Karpas-422 (cell line): ENCODE measurements at regions not wholly inside any gene's neighbourhood (a gene's known extent, or its start where the extent isn't known, plus 50 kb on each side); places are given as distances from the start of the nearest gene placed in this dataset.
"Not testable (repeated sequence)": the region's sequence is repeated elsewhere in the genome, so short reads cannot be mapped to it uniquely, and the experiment has no call there.

ENCODE experiments used
- DNase-seq: peaks from one replicate; pipeline ENCODE4 v3.0.0-alpha.2; 2015
- H2AFZ ChIP-seq: fragments of 200-600 bp; sonication (generic); 2 replicates; pipeline ENCODE4 v1.6.1; 2014; ENCODE audit warnings: antibody characterized with exemption, low read length, mixed read lengths
- H3K27ac ChIP-seq: fragments of 200-600 bp; sonication (generic); 2 replicates; pipeline ENCODE4 v1.5.1; 2014; ENCODE audit warnings: mild to moderate bottlenecking, low read length, moderate library complexity
- H3K27me3 ChIP-seq: fragments of 200-600 bp; sonication (generic); 2 replicates; pipeline ENCODE4 v1.6.1; 2014; ENCODE audit warnings: low read length, mixed read lengths
- H3K36me3 ChIP-seq: fragments of 200-600 bp; sonication (generic); 2 replicates; pipeline ENCODE4 v1.6.1; 2014; ENCODE audit warnings: low read length, mixed read lengths; ENCODE audit not compliant: insufficient read depth
- H3K4me1 ChIP-seq: fragments of 200-600 bp; sonication (generic); 2 replicates; pipeline ENCODE4 v1.6.1; 2014; ENCODE audit warnings: mild to moderate bottlenecking, low read length, mixed read lengths
- H3K4me2 ChIP-seq: fragments of 200-600 bp; sonication (generic); 2 replicates; pipeline ENCODE4 v1.6.1; 2014; ENCODE audit warnings: low read length, low read depth, mild to moderate bottlenecking; ENCODE audit not compliant: poor library complexity, severe bottlenecking
- H3K4me3 ChIP-seq: fragments of 200-600 bp; sonication (generic); 2 replicates; pipeline ENCODE4 v1.5.1; 2014; ENCODE audit warnings: mild to moderate bottlenecking, antibody characterized with exemption, low read length, mixed read lengths
- H3K79me2 ChIP-seq: fragments of 200-600 bp; sonication (generic); 2 replicates; pipeline ENCODE4 v1.6.1; 2014; ENCODE audit warnings: mild to moderate bottlenecking, low read length, mixed read lengths
- H3K9ac ChIP-seq: fragments of 200-600 bp; sonication (generic); 2 replicates; pipeline ENCODE4 v1.6.0; 2014; ENCODE audit warnings: low read length
- H3K9me2 ChIP-seq: fragments of 200-600 bp; sonication (generic), shearing (Covaris generic); replicated peaks from 2 replicates; pipeline ENCODE4 v1.6.0; 2014; ENCODE audit warnings: mild to moderate bottlenecking, low read length, moderate library complexity; ENCODE audit not compliant: insufficient read depth
- H3K9me3 ChIP-seq: fragments of 300-700, 200-600 bp; sonication (generic); 2 replicates; pipeline ENCODE4 v1.6.1; 2014; ENCODE audit warnings: low read length, mixed read lengths
- H4K20me1 ChIP-seq: fragments of 200-600 bp; sonication (generic); 2 replicates; pipeline ENCODE4 v1.6.1; 2014; ENCODE audit warnings: mild to moderate bottlenecking, antibody characterized with exemption, low read length, low read depth; ENCODE audit not compliant: insufficient read depth

GRCh38 chr11:90700789-90701439 lies 478.1 kb upstream of the CHORDC1 start:
- H3K36me3 ChIP-seq, result no peaks in the 10 kb centered on the region; the same call in 1 of the 2 replicates
- no peak overlapping the region for H3K27ac ChIP-seq
- H3K9me3 ChIP-seq, result peaks cover 44% of the 10 kb centered on the region
- H3K79me2 ChIP-seq, result no peaks in the 10 kb centered on the region
- H3K9me2 ChIP-seq, result no peaks in the 10 kb centered on the region
- H3K4me3 ChIP-seq, result no peak overlapping the region
- DNase-seq, result no peak
- H3K4me1 ChIP-seq, result no peaks in the 10 kb centered on the region
- no peak overlapping the region for H3K4me2 ChIP-seq
- no peak overlapping the region for H2AFZ ChIP-seq
- no peaks in the 10 kb centered on the region for H4K20me1 ChIP-seq
- no peak overlapping the region for H3K9ac ChIP-seq
- no peaks in the 10 kb centered on the region for H3K27me3 ChIP-seq

GRCh38 chr11:90699791-90700400 lies 477.0 kb upstream of the CHORDC1 start:
- no peak for DNase-seq
- Histone ChIP-seq H3K27me3 (no peaks in the 10 kb centered on the region), H3K79me2 (no peaks in the 10 kb centered on the region), H2AFZ (no peak overlapping the region), H3K9me2 (no peaks in the 10 kb centered on the region), H4K20me1 (no peaks in the 10 kb centered on the region), H3K9me3 (peaks cover 41% of the 10 kb centered on the region), H3K36me3 (no peaks in the 10 kb centered on the region; the same call in 1 of the 2 replicates), H3K9ac (no peak overlapping the region), H3K4me2 (no peak overlapping the region), H3K4me1 (no peaks in the 10 kb centered on the region), H3K4me3 (no peak overlapping the region), H3K27ac (no peak overlapping the region)

GRCh38 chr11:90698238-90698637 lies 475.4 kb upstream of the CHORDC1 start:
- no peaks in the 10 kb centered on the region for H3K4me1 ChIP-seq
- DNase-seq, result no peak
- peaks cover 43% of the 10 kb centered on the region for H3K9me3 ChIP-seq
- no peak overlapping the region for H3K27ac ChIP-seq
- no peak overlapping the region for H3K4me3 ChIP-seq
- no peak overlapping the region for H3K4me2 ChIP-seq
- no peaks in the 10 kb centered on the region for H3K79me2 ChIP-seq
- H3K27me3 ChIP-seq, result no peaks in the 10 kb centered on the region
- H4K20me1 ChIP-seq, result no peaks in the 10 kb centered on the region
- no peak overlapping the region for H3K9ac ChIP-seq
- H2AFZ ChIP-seq, result no peak overlapping the region
- H3K36me3 ChIP-seq, result no peaks in the 10 kb centered on the region
- no peaks in the 10 kb centered on the region for H3K9me2 ChIP-seq

GRCh38 chr11:90675496-90675895 lies 452.6 kb upstream of the CHORDC1 start:
- not testable (repeated sequence) for H2AFZ ChIP-seq, H3K36me3 ChIP-seq, H3K9ac ChIP-seq, H3K4me3 ChIP-seq, H3K27ac ChIP-seq, H3K27me3 ChIP-seq, H3K4me1 ChIP-seq, H4K20me1 ChIP-seq, DNase-seq, H3K4me2 ChIP-seq, H3K9me2 ChIP-seq, H3K79me2 ChIP-seq
- peaks cover 37% of the 10 kb centered on the region for H3K9me3 ChIP-seq

GRCh38 chr11:90669094-90669493 lies 446.2 kb upstream of the CHORDC1 start:
- Histone ChIP-seq H4K20me1 (no peaks in the 10 kb centered on the region), H3K4me3 (no peak overlapping the region), H3K9ac (no peak overlapping the region), H3K36me3 (no peaks in the 10 kb centered on the region), H3K4me2 (no peak overlapping the region), H3K9me2 (0 out of 2 replicates have a peak, but pooled peaks cover 4% of the 10 kb centered on the region), H3K4me1 (no peaks in the 10 kb centered on the region), H3K79me2 (no peaks in the 10 kb centered on the region), H3K27me3 (no peaks in the 10 kb centered on the region), H3K27ac (no peak overlapping the region), H3K9me3 (peaks cover 31% of the 10 kb centered on the region), H2AFZ (no peak overlapping the region)
- DNase-seq, result no peak

- Histone ChIP-seq H4K20me1 (no peaks in the 10 kb centered on the region), H3K27ac (no peak overlapping the region), H3K27me3 (no peaks in the 10 kb centered on the region), H2AFZ (no peak overlapping the region), H3K4me3 (no peak overlapping the region), H3K79me2 (no peaks in the 10 kb centered on the region), H3K36me3 (no peaks in the 10 kb centered on the region), H3K9me3 (peaks cover 26% of the 10 kb centered on the region), H3K9me2 (0 out of 2 replicates have a peak, but pooled peaks cover 5% of the 10 kb centered on the region), H3K9ac (no peak overlapping the region), H3K4me2 (no peak overlapping the region), H3K4me1 (no peaks in the 10 kb centered on the region)
- DNase-seq, result no peak
Measured at GRCh38 chr11:90668502-90668901, 445.7 kb upstream of the CHORDC1 start.

GRCh38 chr11:90661233-90661632 lies 438.4 kb upstream of the CHORDC1 start:
- no peak overlapping the region for H3K4me2 ChIP-seq
- no peak overlapping the region for H3K27ac ChIP-seq
- no peak overlapping the region for H3K4me3 ChIP-seq
- no peak for DNase-seq
- no peaks in the 10 kb centered on the region for H4K20me1 ChIP-seq
- 0 out of 2 replicates have a peak, but pooled peaks cover 4% of the 10 kb centered on the region for H3K9me2 ChIP-seq
- H3K36me3 ChIP-seq, result no peaks in the 10 kb centered on the region
- H3K4me1 ChIP-seq, result no peaks in the 10 kb centered on the region
- no peaks in the 10 kb centered on the region for H3K79me2 ChIP-seq
- H3K27me3 ChIP-seq, result no peaks in the 10 kb centered on the region
- H2AFZ ChIP-seq, result no peak overlapping the region
- peaks cover 39% of the 10 kb centered on the region for H3K9me3 ChIP-seq
- no peak overlapping the region for H3K9ac ChIP-seq

GRCh38 chr11:90656171-90656570 lies 433.3 kb upstream of the CHORDC1 start:
- no peak overlapping the region for H3K4me3 ChIP-seq
- H3K36me3 ChIP-seq, result no peaks in the 10 kb centered on the region
- H3K4me1 ChIP-seq, result no peaks in the 10 kb centered on the region
- DNase-seq, result no peak
- H4K20me1 ChIP-seq, result no peaks in the 10 kb centered on the region
- no peak overlapping the region for H2AFZ ChIP-seq
- peaks cover 49% of the 10 kb centered on the region for H3K9me3 ChIP-seq
- no peak overlapping the region for H3K9ac ChIP-seq
- no peak overlapping the region for H3K27ac ChIP-seq
- no peak overlapping the region for H3K4me2 ChIP-seq
- no peaks in the 10 kb centered on the region for H3K9me2 ChIP-seq
- H3K27me3 ChIP-seq, result no peaks in the 10 kb centered on the region
- H3K79me2 ChIP-seq, result no peaks in the 10 kb centered on the region
